ENCODE measurements at regions not wholly inside any gene's neighbourhood (a gene's known extent, or its start where the extent isn't known, plus 50 kb on each side); places are given as distances from the start of the nearest gene placed in this dataset.
"Not testable (repeated sequence)": the region's sequence is repeated elsewhere in the genome, so short reads cannot be mapped to it uniquely, and the experiment has no call there.

- no peak overlapping the region for H3K4me3 ChIP-seq (ENCODE audit: low read depth, low read length)
- in situ Hi-C loops (cut with HindIII; ENCODE audit: low sequenced_read_pairs): no loop called here
- no peak for TF ChIP-seq CTCF (IDR thresholded peaks at IDR 0.05; ENCODE audit: low read depth, low read length, missing control alignments)
- no peak for DNase-seq (ENCODE audit: low read depth)
Observed at GRCh38 chr4:167897116-167897515, 195.2 kb upstream of the ANXA10 start.

- TF ChIP-seq CTCF (IDR thresholded peaks at IDR 0.05; ENCODE audit: low read depth, low read length, missing control alignments): no peak
- DNase-seq (ENCODE audit: low read depth): no peak
- H3K4me3 ChIP-seq (ENCODE audit: low read depth, low read length): no peak overlapping the region
- in situ Hi-C loops (cut with HindIII; ENCODE audit: low sequenced_read_pairs): no loop called here
Observed at GRCh38 chr4:167903291-167903721, 189.0 kb upstream of the ANXA10 start.

- in situ Hi-C loops (cut with HindIII; ENCODE audit: low sequenced_read_pairs): no loop called here
- TF ChIP-seq CTCF (IDR thresholded peaks at IDR 0.05; ENCODE audit: low read depth, low read length, missing control alignments): no peak
- DNase-seq (ENCODE audit: low read depth): no peak
- no peak overlapping the region for H3K4me3 ChIP-seq (ENCODE audit: low read depth, low read length)
Observed at GRCh38 chr4:167906851-167907250, 185.5 kb upstream of the ANXA10 start.

- no peak overlapping the region for H3K4me3 ChIP-seq (ENCODE audit: low read depth, low read length)
- in situ Hi-C loops (cut with HindIII; ENCODE audit: low sequenced_read_pairs): no loop called here
- TF ChIP-seq CTCF (IDR thresholded peaks at IDR 0.05; ENCODE audit: low read depth, low read length, missing control alignments): no peak
Observed at GRCh38 chr4:167908816-167909215, 183.5 kb upstream of the ANXA10 start.

GRCh38 chr4:167912535-167912934, 179.8 kb upstream of the ANXA10 start:
- DNase-seq (ENCODE audit: low read depth): not testable (repeated sequence)

More at GRCh38 chr4:167908816-167909215, 183.5 kb upstream of the ANXA10 start:
- DNase-seq (ENCODE audit: low read depth): no peak

GRCh38 chr4:167918077-167918476, 174.3 kb upstream of the ANXA10 start:
- in situ Hi-C loops (cut with HindIII; ENCODE audit: low sequenced_read_pairs): no loop called here
- DNase-seq (ENCODE audit: low read depth): no peak
- TF ChIP-seq CTCF (IDR thresholded peaks at IDR 0.05; ENCODE audit: low read depth, low read length, missing control alignments): no peak
- no peak overlapping the region for H3K4me3 ChIP-seq (ENCODE audit: low read depth, low read length)

More at GRCh38 chr4:167912535-167912934, 179.8 kb upstream of the ANXA10 start:
- H3K4me3 ChIP-seq (ENCODE audit: low read depth, low read length); in situ Hi-C loops (cut with HindIII; ENCODE audit: low sequenced_read_pairs): not testable (repeated sequence)

- no peak overlapping the region for H3K4me3 ChIP-seq (ENCODE audit: low read depth, low read length)
- DNase-seq (ENCODE audit: low read depth): no peak
- in situ Hi-C loops (cut with HindIII; ENCODE audit: low sequenced_read_pairs): no loop called here
- TF ChIP-seq CTCF (IDR thresholded peaks at IDR 0.05; ENCODE audit: low read depth, low read length, missing control alignments): no peak
Observed at GRCh38 chr4:167930166-167930565, 162.2 kb upstream of the ANXA10 start.

Measured in astrocyte of the cerebellum (primary cell).